ENCODE measurements at regions not wholly inside any gene's neighbourhood (a gene's known extent, or its start where the extent isn't known, plus 50 kb on each side); places are given as distances from the start of the nearest gene placed in this dataset.
A peak's percentile ranks its signal among the peaks of the same experiment; 100 is the strongest.
"Not testable (repeated sequence)": the region's sequence is repeated elsewhere in the genome, so short reads cannot be mapped to it uniquely, and the experiment has no call there.

DNA sequence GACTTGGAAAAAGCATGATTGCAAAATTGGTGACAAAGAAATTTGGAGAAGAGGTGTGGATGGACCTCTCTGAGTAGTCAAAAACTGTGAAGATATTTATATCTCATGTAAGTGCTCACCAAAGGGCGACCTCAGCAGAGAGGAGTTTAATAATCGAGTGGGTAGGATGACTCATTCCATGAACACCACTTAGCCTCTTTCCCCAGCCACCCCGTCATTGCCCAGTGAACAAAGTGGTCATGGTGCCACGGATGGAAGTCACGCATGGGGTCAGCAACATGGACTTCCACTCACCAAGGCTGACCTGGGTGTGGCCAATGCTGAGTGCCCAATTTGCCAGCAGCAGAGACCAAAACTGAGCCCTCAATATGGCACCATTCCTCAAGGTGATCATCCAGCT, 997.4 kb upstream of the GYPC start (continued):
- no peak for TF ChIP-seq REST (IDR thresholded peaks at IDR 0.05; ENCODE audit: low read depth, low read length)
- no peak for TF ChIP-seq CEBPB (IDR thresholded peaks at IDR 0.05; ENCODE audit: borderline replicate concordance in 1 of 2, low read depth in 2 of 2, low read length in 2 of 2)
- no peak for TF ChIP-seq ESRRA (IDR thresholded peaks at IDR 0.05; ENCODE audit: low read length)
- TF ChIP-seq BCL11A (IDR thresholded peaks at IDR 0.05; ENCODE audit: low read depth, low read length) = 0 out of 2 replicates have a peak, but pooled peaks have one; percentile 27
- TF ChIP-seq CHD2 (IDR thresholded peaks at IDR 0.05; ENCODE audit: borderline replicate concordance, low read depth, low read length) = no peak
- no peak for TF ChIP-seq IRF3 (IDR thresholded peaks at IDR 0.05)
- TF ChIP-seq MYC (IDR thresholded peaks at IDR 0.05; ENCODE audit: insufficient read depth, insufficient read length, insufficient replicate concordance, low read length, severe bottlenecking) = no peak
- TF ChIP-seq ZSCAN29 (IDR thresholded peaks at IDR 0.05) = no peak

DNA sequence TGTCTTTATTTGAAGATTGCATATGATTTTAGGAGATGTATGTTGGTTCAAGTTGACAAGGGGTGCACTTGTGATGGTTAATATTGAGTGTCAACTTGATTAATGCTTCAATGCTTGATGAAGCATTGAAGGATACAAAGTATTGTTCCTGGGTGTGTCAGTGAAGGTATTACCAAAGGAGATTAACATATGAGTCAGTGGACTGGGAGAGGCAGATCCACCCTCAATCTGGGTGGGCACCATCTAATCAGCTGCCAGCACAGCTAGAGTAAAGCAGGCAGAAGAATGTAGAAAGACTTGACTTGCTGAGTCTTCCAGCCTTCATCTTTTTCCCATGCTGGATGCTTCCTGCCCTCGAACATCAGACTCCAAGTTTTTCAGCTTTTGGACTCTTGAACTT, 995.6 kb upstream of the GYPC start:
- H3K4me1 ChIP-seq (ENCODE audit: control insufficient read depth, insufficient read depth, low read length); POLR2A ChIA-PET; H3K9ac ChIP-seq (ENCODE audit: control insufficient read depth, insufficient read depth, low read length); DNase-seq (ENCODE audit: low read depth, low spot score); H3K27me3 ChIP-seq (replicated peaks in 1 of 2; ENCODE audit: control insufficient read depth in 2 of 2, insufficient read depth in 2 of 2, low read length in 1 of 2); intact Hi-C loops (cut with micrococcal nuclease; ENCODE audit: unreplicated experiment); H3K27ac ChIP-seq (ENCODE audit: control insufficient read depth, insufficient read depth); RAD21 ChIA-PET (ENCODE audit: unreplicated experiment); H3K4me3 ChIP-seq; H3K4me2 ChIP-seq (ENCODE audit: control insufficient read depth, insufficient read depth); FAIRE-seq; H3K79me2 ChIP-seq (ENCODE audit: control insufficient read depth, insufficient read depth, low read length); H4K20me1 ChIP-seq (ENCODE audit: control insufficient read depth, insufficient read depth); in situ Hi-C loops (cut with MboI); CTCF ChIA-PET; H3K9me3 ChIP-seq (replicated peaks; ENCODE audit: control insufficient read depth, insufficient read depth, low read length); H3K36me3 ChIP-seq (ENCODE audit: control insufficient read depth in 2 of 2, insufficient read depth in 2 of 2, low read length in 1 of 2); ATAC-seq; H2AFZ ChIP-seq (ENCODE audit: control insufficient read depth, low read depth, low read length); BruUV-seq (replicated peaks): not testable (repeated sequence)
- SMC1A ChIA-PET (ENCODE audit: uncharacterized antibody, unreplicated experiment) = interaction anchor here (0.6 to 0.7 kb wide), 2 partner anchors 12 to 439 kb away, joined by 3 read pairs; no protein-coding TSS in a partner anchor
- 0% methylated on average over 1 of the region's 1 CpG for WGBS (ENCODE audit: insufficient coverage, insufficient replicate concordance, low lambda C conversion rate, missing lambda C conversion rate)

Data from GM12878 (cell line).